ENCODE measurements at regions not wholly inside any gene's neighbourhood (a gene's known extent, or its start where the extent isn't known, plus 50 kb on each side); places are given as distances from the start of the nearest gene placed in this dataset.

DNA sequence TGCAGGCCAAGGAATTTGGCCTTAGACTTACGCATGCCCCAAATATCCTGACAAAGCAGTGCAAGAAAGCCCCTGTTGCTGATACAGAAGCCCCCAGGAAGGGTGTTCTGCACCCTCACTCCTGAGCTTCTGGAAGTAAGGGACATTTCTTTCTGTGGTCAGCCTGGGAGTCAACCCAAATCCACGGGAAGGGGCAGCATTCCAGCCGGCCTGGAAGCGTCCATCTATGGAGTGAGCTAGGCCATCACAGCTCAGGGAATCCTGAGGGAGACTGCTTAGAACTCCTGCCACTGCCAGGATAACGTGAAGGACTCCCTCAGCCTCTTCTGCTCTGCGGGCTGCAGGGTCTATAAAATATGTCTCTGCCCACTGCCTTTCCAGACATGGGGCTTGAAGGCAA, 173.9 kb downstream of the ANAPC1 start:
- ATAC-seq: no peak
- TF ChIP-seq ZNF565 (CRISPR knock-in tag; conservative IDR thresholded peaks at IDR 0.05; ENCODE audit: low read depth): no peak
- TF ChIP-seq ZNF70 (CRISPR knock-in tag; IDR thresholded peaks at IDR 0.05): no peak
- no peak for TF ChIP-seq ESRRG (CRISPR knock-in tag; IDR thresholded peaks at IDR 0.05)
- TF ChIP-seq, protein P1, sequence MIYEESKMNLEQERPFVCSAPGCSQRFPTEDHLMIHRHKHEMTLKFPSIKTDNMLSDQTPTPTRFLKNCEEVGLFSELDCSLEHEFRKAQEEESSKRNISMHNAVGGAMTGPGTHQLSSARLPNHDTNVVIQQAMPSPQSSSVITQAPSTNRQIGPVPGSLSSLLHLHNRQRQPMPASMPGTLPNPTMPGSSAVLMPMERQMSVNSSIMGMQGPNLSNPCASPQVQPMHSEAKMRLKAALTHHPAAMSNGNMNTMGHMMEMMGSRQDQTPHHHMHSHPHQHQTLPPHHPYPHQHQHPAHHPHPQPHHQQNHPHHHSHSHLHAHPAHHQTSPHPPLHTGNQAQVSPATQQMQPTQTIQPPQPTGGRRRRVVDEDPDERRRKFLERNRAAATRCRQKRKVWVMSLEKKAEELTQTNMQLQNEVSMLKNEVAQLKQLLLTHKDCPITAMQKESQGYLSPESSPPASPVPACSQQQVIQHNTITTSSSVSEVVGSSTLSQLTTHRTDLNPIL (CRISPR knock-in tag; IDR thresholded peaks at IDR 0.05; ENCODE audit: low read depth): no peak
- TF ChIP-seq CSDC2 (CRISPR knock-in tag; IDR thresholded peaks at IDR 0.05): no peak
- no peak for TF ChIP-seq OSR1 (CRISPR knock-in tag; IDR thresholded peaks at IDR 0.05)
- TF ChIP-seq SNAI2 (CRISPR knock-in tag; IDR thresholded peaks at IDR 0.05): no peak
- no peak for TF ChIP-seq ARNTL (CRISPR knock-in tag; IDR thresholded peaks at IDR 0.05; ENCODE audit: borderline replicate concordance, low read depth)
- TF ChIP-seq, protein P2, sequence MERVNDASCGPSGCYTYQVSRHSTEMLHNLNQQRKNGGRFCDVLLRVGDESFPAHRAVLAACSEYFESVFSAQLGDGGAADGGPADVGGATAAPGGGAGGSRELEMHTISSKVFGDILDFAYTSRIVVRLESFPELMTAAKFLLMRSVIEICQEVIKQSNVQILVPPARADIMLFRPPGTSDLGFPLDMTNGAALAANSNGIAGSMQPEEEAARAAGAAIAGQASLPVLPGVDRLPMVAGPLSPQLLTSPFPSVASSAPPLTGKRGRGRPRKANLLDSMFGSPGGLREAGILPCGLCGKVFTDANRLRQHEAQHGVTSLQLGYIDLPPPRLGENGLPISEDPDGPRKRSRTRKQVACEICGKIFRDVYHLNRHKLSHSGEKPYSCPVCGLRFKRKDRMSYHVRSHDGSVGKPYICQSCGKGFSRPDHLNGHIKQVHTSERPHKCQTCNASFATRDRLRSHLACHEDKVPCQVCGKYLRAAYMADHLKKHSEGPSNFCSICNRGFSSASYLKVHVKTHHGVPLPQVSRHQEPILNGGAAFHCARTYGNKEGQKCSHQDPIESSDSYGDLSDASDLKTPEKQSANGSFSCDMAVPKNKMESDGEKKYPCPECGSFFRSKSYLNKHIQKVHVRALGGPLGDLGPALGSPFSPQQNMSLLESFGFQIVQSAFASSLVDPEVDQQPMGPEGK (CRISPR knock-in tag; IDR thresholded peaks at IDR 0.05; ENCODE audit: borderline replicate concordance): no peak
- TF ChIP-seq GLIS3 (CRISPR knock-in tag; IDR thresholded peaks at IDR 0.05): no peak
- TF ChIP-seq TOX (CRISPR knock-in tag; IDR thresholded peaks at IDR 0.05; ENCODE audit: borderline replicate concordance): no peak
- no peak for TF ChIP-seq TCF4 (CRISPR knock-in tag; IDR thresholded peaks at IDR 0.05; ENCODE audit: borderline replicate concordance)
- TF ChIP-seq, protein P3, sequence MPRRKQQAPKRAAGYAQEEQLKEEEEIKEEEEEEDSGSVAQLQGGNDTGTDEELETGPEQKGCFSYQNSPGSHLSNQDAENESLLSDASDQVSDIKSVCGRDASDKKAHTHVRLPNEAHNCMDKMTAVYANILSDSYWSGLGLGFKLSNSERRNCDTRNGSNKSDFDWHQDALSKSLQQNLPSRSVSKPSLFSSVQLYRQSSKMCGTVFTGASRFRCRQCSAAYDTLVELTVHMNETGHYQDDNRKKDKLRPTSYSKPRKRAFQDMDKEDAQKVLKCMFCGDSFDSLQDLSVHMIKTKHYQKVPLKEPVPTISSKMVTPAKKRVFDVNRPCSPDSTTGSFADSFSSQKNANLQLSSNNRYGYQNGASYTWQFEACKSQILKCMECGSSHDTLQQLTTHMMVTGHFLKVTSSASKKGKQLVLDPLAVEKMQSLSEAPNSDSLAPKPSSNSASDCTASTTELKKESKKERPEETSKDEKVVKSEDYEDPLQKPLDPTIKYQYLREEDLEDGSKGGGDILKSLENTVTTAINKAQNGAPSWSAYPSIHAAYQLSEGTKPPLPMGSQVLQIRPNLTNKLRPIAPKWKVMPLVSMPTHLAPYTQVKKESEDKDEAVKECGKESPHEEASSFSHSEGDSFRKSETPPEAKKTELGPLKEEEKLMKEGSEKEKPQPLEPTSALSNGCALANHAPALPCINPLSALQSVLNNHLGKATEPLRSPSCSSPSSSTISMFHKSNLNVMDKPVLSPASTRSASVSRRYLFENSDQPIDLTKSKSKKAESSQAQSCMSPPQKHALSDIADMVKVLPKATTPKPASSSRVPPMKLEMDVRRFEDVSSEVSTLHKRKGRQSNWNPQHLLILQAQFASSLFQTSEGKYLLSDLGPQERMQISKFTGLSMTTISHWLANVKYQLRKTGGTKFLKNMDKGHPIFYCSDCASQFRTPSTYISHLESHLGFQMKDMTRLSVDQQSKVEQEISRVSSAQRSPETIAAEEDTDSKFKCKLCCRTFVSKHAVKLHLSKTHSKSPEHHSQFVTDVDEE (CRISPR knock-in tag; IDR thresholded peaks at IDR 0.05): no peak
- no peak for TF ChIP-seq ZFP3 (CRISPR knock-in tag; IDR thresholded peaks at IDR 0.05)
- TF ChIP-seq PPARA (CRISPR knock-in tag; IDR thresholded peaks at IDR 0.05; ENCODE audit: borderline replicate concordance): no peak
- no peak for TF ChIP-seq ZNF8 (CRISPR knock-in tag; IDR thresholded peaks at IDR 0.05)
- no peak for TF ChIP-seq ZC3H10 (CRISPR knock-in tag; IDR thresholded peaks at IDR 0.05)
- TF ChIP-seq, protein P4, sequence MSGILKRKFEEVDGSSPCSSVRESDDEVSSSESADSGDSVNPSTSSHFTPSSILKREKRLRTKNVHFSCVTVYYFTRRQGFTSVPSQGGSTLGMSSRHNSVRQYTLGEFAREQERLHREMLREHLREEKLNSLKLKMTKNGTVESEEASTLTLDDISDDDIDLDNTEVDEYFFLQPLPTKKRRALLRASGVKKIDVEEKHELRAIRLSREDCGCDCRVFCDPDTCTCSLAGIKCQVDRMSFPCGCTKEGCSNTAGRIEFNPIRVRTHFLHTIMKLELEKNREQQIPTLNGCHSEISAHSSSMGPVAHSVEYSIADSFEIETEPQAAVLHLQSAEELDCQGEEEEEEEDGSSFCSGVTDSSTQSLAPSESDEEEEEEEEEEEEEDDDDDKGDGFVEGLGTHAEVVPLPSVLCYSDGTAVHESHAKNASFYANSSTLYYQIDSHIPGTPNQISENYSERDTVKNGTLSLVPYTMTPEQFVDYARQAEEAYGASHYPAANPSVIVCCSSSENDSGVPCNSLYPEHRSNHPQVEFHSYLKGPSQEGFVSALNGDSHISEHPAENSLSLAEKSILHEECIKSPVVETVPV (CRISPR knock-in tag; IDR thresholded peaks at IDR 0.05): no peak
- TF ChIP-seq ZFP30 (CRISPR knock-in tag; IDR thresholded peaks at IDR 0.05): no peak
- TF ChIP-seq BACH2 (CRISPR knock-in tag; IDR thresholded peaks at IDR 0.05; ENCODE audit: borderline replicate concordance): no peak

DNA sequence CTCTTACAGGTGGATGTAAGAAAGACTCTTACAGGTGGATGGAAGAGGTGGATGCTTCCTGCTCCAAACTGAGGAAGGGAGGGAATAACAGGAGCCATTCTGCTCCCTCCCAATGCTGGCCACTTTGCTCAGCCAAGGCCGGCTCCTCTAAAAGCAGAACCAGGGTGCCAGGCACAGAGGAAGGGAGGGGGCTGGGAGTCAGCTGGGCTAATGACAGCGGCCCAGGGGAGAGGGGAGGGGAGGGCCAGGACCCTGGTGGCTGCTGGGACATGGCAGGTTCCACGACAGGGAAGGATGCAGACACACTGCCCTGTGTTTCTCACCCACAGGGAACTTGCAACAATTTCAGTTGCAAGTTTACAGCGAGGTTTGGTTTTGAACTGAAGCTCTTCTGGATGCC, 173.4 kb downstream of the ANAPC1 start:
- no peak for ATAC-seq
- TF ChIP-seq ZC3H10 (CRISPR knock-in tag; IDR thresholded peaks at IDR 0.05) (no peak), TOX (CRISPR knock-in tag; IDR thresholded peaks at IDR 0.05; ENCODE audit: borderline replicate concordance) (no peak), TCF4 (CRISPR knock-in tag; IDR thresholded peaks at IDR 0.05; ENCODE audit: borderline replicate concordance) (no peak), ARNTL (CRISPR knock-in tag; IDR thresholded peaks at IDR 0.05; ENCODE audit: borderline replicate concordance, low read depth) (no peak), ZNF565 (CRISPR knock-in tag; conservative IDR thresholded peaks at IDR 0.05; ENCODE audit: low read depth) (no peak), OSR1 (CRISPR knock-in tag; IDR thresholded peaks at IDR 0.05) (no peak), GLIS3 (CRISPR knock-in tag; IDR thresholded peaks at IDR 0.05) (no peak), ZFP3 (CRISPR knock-in tag; IDR thresholded peaks at IDR 0.05) (no peak), ZNF70 (CRISPR knock-in tag; IDR thresholded peaks at IDR 0.05) (no peak), ISL1 (CRISPR knock-in tag; IDR thresholded peaks at IDR 0.05) (no peak), ZNF8 (CRISPR knock-in tag; IDR thresholded peaks at IDR 0.05) (no peak), CSDC2 (CRISPR knock-in tag; IDR thresholded peaks at IDR 0.05) (no peak), RARB (CRISPR knock-in tag; IDR thresholded peaks at IDR 0.05) (no peak)
- TF ChIP-seq, protein P5, sequence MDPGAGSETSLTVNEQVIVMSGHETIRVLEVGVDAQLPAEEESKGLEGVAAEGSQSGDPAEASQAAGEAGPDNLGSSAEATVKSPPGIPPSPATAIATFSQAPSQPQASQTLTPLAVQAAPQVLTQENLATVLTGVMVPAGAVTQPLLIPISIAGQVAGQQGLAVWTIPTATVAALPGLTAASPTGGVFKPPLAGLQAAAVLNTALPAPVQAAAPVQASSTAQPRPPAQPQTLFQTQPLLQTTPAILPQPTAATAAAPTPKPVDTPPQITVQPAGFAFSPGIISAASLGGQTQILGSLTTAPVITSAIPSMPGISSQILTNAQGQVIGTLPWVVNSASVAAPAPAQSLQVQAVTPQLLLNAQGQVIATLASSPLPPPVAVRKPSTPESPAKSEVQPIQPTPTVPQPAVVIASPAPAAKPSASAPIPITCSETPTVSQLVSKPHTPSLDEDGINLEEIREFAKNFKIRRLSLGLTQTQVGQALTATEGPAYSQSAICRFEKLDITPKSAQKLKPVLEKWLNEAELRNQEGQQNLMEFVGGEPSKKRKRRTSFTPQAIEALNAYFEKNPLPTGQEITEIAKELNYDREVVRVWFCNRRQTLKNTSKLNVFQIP (CRISPR knock-in tag; IDR thresholded peaks at IDR 0.05; ENCODE audit: borderline replicate concordance, low read depth): no peak
- TF ChIP-seq, protein P3 (CRISPR knock-in tag; IDR thresholded peaks at IDR 0.05): no peak
- TF ChIP-seq, protein P1 (CRISPR knock-in tag; IDR thresholded peaks at IDR 0.05; ENCODE audit: low read depth): no peak
- TF ChIP-seq, protein P2 (CRISPR knock-in tag; IDR thresholded peaks at IDR 0.05; ENCODE audit: borderline replicate concordance): no peak

Data from SK-N-SH treated with all-trans-retinoic acid at 6 μM for 48 hours (cell line).